ENCODE measurements at regions not wholly inside any gene's neighbourhood (a gene's known extent, or its start where the extent isn't known, plus 50 kb on each side); places are given as distances from the start of the nearest gene placed in this dataset.

DNA sequence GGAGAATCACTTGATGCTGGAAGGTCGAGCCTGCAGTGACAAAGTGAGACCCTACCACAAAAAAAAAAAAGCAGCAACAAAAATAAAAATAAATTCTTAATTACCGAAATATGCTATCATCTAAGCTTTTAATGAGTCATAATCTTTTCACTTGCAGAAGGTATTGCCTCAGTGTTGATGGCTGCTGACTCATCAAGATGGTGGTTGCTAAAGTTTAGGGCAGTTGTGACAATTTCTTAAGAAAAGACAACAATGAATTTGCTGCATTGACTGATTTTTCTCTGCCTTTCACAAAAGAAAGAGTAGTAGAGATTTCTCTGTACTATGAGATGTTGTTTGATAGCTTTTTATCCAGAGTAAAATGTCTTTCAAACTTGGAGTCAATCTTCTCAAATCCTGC lies 1809.0 kb downstream of the SUCLG1 start:
- intact Hi-C loops (cut with micrococcal nuclease) = no loop called here
- CTCF ChIA-PET = no interaction called here
- ATAC-seq (no peak), DNase-seq (no peak)
- peaks cover 16% of the 10 kb centered on the region for H3K9me3 Mint-ChIP-seq
- POLR2A ChIA-PET = no interaction called here
- H3K36me3 Mint-ChIP-seq (ENCODE audit: low read depth) = no peaks in the 10 kb centered on the region
- TF ChIP-seq, protein P1, sequence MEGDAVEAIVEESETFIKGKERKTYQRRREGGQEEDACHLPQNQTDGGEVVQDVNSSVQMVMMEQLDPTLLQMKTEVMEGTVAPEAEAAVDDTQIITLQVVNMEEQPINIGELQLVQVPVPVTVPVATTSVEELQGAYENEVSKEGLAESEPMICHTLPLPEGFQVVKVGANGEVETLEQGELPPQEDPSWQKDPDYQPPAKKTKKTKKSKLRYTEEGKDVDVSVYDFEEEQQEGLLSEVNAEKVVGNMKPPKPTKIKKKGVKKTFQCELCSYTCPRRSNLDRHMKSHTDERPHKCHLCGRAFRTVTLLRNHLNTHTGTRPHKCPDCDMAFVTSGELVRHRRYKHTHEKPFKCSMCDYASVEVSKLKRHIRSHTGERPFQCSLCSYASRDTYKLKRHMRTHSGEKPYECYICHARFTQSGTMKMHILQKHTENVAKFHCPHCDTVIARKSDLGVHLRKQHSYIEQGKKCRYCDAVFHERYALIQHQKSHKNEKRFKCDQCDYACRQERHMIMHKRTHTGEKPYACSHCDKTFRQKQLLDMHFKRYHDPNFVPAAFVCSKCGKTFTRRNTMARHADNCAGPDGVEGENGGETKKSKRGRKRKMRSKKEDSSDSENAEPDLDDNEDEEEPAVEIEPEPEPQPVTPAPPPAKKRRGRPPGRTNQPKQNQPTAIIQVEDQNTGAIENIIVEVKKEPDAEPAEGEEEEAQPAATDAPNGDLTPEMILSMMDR (IDR thresholded peaks at IDR 0.05) = no peak
- no peak overlapping the region for H3K27ac Mint-ChIP-seq
- no peak overlapping the region for H3K4me3 Mint-ChIP-seq
- H3K27me3 Mint-ChIP-seq = no peaks in the 10 kb centered on the region
- no peaks in the 10 kb centered on the region for H3K4me1 Mint-ChIP-seq (ENCODE audit: low read depth)

DNA sequence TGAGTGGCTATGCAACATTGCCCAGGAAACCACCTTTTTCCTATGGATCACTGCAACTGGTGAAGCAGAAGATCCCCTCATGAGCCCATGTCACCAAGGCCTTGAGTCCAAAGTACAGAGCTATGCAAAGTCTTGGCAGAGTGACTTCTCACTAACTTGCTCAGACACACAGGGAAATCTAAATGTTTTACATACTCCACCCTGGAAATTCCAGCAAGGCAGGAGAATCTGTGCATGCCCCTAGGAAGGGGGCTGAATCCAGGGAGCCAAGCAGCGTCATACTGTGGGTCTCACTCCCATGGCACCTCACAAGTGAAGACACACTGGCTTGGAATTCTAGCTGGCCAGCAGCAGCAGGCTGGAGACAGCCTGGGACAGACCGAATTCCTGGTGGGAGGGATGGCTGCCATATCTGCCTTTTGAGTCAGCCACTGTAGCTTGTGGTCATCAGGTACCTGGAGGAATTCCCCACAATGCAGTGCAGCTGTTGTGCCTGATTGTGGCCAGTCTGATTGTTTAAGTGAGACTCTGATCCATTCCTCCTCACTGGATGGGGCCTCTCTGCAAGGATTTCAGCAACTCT lies 1817.4 kb downstream of the SUCLG1 start:
- Mint-ChIP-seq H3K4me3 (no peak overlapping the region), H3K4me1 (ENCODE audit: low read depth) (no peaks in the 10 kb centered on the region), H3K27me3 (no peaks in the 10 kb centered on the region), H3K36me3 (ENCODE audit: low read depth) (no peaks in the 10 kb centered on the region), H3K9me3 (peaks cover 15% of the 10 kb centered on the region), H3K27ac (no peak overlapping the region)
- ChIA-PET POLR2A (no interaction called here), CTCF (no interaction called here)
- no peak for DNase-seq
- intact Hi-C loops (cut with micrococcal nuclease) = no loop called here
- ATAC-seq = no peak
- TF ChIP-seq, protein P1 (IDR thresholded peaks at IDR 0.05) = no peak

DNA sequence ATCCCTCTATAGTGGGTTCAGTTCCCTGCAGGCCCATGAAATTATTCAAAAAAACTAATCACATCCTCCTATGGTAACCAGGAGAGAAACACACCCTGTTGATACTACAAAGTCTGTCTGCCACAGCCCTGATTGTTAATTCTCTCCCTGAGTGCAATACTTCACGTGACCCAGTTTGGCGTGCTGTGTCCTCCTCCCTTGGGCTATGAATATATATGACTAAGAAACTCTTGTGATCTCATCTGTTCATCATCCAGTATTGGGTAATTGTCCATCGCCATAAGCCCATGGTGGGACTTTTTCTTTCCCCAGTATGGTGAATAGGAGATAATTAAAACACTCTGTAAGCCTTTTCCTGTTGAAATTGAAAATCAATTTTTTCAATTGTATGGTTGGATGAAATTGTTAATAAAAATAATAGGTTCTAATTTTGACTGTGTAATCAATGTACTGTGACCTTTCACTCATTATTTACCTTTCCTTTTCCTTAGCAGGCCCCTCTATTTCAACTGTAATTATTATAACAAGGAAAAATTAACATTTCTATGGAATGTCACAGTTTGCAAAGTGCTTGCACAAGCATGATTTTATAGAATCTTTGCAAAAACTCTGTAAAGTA lies 1822.6 kb downstream of the SUCLG1 start:
- ChIA-PET CTCF (no interaction called here), POLR2A (no interaction called here)
- DNase-seq (no peak), ATAC-seq (no peak)
- Mint-ChIP-seq H3K9me3 (peaks cover 5% of the 10 kb centered on the region), H3K27me3 (no peaks in the 10 kb centered on the region), H3K4me1 (ENCODE audit: low read depth) (no peaks in the 10 kb centered on the region), H3K36me3 (ENCODE audit: low read depth) (no peaks in the 10 kb centered on the region), H3K4me3 (no peak overlapping the region), H3K27ac (no peak overlapping the region)
- intact Hi-C loops (cut with micrococcal nuclease) = no loop called here
- TF ChIP-seq, protein P1 (IDR thresholded peaks at IDR 0.05) = no peak

GRCh38 chr2:82599021-82599420 lies 1860.1 kb downstream of the SUCLG1 start:
- POLR2A ChIA-PET = no interaction called here

DNA sequence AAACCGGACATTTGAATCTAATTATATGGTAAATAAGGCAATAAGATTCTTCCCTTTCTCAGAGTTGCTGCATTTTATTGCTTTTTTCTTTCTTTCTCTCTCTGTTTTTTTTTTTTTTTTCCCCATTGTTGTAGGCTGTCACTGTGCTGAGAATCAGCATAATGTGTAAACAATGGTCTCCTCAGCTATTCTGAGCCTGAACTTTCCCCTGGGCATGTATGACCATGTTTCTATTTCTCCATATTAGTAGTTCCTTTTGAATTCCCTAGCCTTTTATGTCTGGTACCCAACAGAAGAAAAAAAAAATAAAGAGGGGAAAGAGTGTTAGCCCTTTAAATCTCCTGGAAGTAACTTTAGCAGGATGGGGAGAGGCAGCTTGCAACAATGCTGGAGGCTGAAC lies 1862.5 kb downstream of the SUCLG1 start:
- ChIA-PET POLR2A (no interaction called here), CTCF (no interaction called here)
- no peaks in the 10 kb centered on the region for H3K27me3 Mint-ChIP-seq
- H3K36me3 Mint-ChIP-seq (ENCODE audit: low read depth) = no peaks in the 10 kb centered on the region
- peaks cover 17% of the 10 kb centered on the region for H3K9me3 Mint-ChIP-seq
- intact Hi-C loops (cut with micrococcal nuclease) = no loop called here
- no peak overlapping the region for H3K27ac Mint-ChIP-seq
- ATAC-seq (no peak), DNase-seq (no peak)
- H3K4me3 Mint-ChIP-seq = no peak overlapping the region
- no peaks in the 10 kb centered on the region for H3K4me1 Mint-ChIP-seq (ENCODE audit: low read depth)
- TF ChIP-seq, protein P1 (IDR thresholded peaks at IDR 0.05) = no peak

More at GRCh38 chr2:82599021-82599420, 1860.1 kb downstream of the SUCLG1 start:
- Mint-ChIP-seq H3K4me1 (ENCODE audit: low read depth) (no peaks in the 10 kb centered on the region), H3K4me3 (no peak overlapping the region), H3K27ac (no peak overlapping the region), H3K27me3 (no peaks in the 10 kb centered on the region), H3K36me3 (ENCODE audit: low read depth) (no peaks in the 10 kb centered on the region), H3K9me3 (peaks cover 17% of the 10 kb centered on the region)
- DNase-seq = no peak
- CTCF ChIA-PET = no interaction called here
- ATAC-seq = no peak
- intact Hi-C loops (cut with micrococcal nuclease) = no loop called here
- TF ChIP-seq, protein P1 (IDR thresholded peaks at IDR 0.05) = no peak

All from activated CD8-positive, alpha-beta T cell treated with anti-CD3 and anti-CD28 coated beads for 36 hours (primary cell).